Adrenal gland (tissue), 5 donors: ENCODE measurements at regions not wholly inside any gene's neighbourhood (a gene's known extent, or its start where the extent isn't known, plus 50 kb on each side); places are given as distances from the start of the nearest gene placed in this dataset.

Experiments
- POLR2A ChIP-seq, 2 donors: fragments of 450-650 bp; IDR thresholded peaks; one replicate each; pipeline ENCODE4 v1.6.1; 2017; ENCODE audit warnings: antibody characterized with exemption in 2 of 2, mild to moderate bottlenecking in 2 of 2, moderate library complexity in 1 of 2
- TF ChIP-seq, protein P1 (sequence below), 6 experiments: fragments of 450-650 bp in 4 of 6; fragments of 200-600 bp in 2 of 6; sonication (generic) in 1 of 6; IDR thresholded peaks; 1 replicate in 5 of 6; 2 replicates in 1 of 6; pipeline versions ENCODE4 v1.5.1 to v1.8.0; 2016 to 2021; ENCODE audit warnings: antibody characterized with exemption in 6 of 6, mild to moderate bottlenecking in 2 of 6, moderate library complexity in 1 of 6
- donor health status: DM: no; HTN: no; CAD: no.

DNA sequence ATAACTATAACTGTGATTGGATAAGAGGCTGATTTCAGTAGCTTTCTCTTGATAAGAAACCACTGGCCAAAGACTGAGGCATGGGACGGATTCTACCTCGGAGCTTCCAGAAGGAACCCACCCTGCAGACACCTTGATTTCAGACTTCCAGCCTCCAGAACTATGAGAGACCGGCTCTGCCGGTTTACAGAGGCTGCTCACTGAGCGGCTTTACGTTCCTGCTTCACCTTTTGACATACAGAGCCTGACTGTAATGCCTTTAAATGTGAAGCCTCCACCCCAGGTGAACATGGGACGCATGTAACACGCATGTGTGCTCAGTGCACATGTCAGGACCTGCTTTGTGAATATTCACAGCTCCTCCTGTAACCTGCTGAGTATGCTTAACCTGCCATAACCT is 361.5 kb downstream of the CTTN start:
- TF ChIP-seq, protein P1, sequence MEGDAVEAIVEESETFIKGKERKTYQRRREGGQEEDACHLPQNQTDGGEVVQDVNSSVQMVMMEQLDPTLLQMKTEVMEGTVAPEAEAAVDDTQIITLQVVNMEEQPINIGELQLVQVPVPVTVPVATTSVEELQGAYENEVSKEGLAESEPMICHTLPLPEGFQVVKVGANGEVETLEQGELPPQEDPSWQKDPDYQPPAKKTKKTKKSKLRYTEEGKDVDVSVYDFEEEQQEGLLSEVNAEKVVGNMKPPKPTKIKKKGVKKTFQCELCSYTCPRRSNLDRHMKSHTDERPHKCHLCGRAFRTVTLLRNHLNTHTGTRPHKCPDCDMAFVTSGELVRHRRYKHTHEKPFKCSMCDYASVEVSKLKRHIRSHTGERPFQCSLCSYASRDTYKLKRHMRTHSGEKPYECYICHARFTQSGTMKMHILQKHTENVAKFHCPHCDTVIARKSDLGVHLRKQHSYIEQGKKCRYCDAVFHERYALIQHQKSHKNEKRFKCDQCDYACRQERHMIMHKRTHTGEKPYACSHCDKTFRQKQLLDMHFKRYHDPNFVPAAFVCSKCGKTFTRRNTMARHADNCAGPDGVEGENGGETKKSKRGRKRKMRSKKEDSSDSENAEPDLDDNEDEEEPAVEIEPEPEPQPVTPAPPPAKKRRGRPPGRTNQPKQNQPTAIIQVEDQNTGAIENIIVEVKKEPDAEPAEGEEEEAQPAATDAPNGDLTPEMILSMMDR (IDR thresholded peaks at IDR 0.05), result no peak
- no peak for TF ChIP-seq POLR2A (IDR thresholded peaks at IDR 0.05)
